PC-9 (cell line): ENCODE measurements at regions not wholly inside any gene's neighbourhood (a gene's known extent, or its start where the extent isn't known, plus 50 kb on each side); places are given as distances from the start of the nearest gene placed in this dataset.

ENCODE experiments used
- BruUV-seq: library from RNA; stranded (reverse); fragments of 400-500 nt; replicated peaks from 2 replicates; lab custom pipeline; 2021; lab: Mats Ljungman, UMichigan
- CTCF ChIA-PET: fragments of 300-600 bp; sonication (Branson Sonifier 250); formaldehyde crosslinking; loops from one replicate; lab custom pipeline; 2022; ENCODE audit warnings: antibody characterized with exemption; lab: Charles Lee
- POLR2A ChIA-PET: fragments of 300-600 bp; sonication (Branson Sonifier 250); formaldehyde crosslinking; loops from one replicate; lab custom pipeline; 2022; ENCODE audit warnings: antibody characterized with exemption; ENCODE audit not compliant: unreplicated experiment; lab: Charles Lee
- DNase-seq, 2 experiments: peaks; one replicate each; pipeline versions ENCODE4 v3.0.0 to v3.0.0-alpha.2; 2015 to 2022; ENCODE audit warnings: mixed read lengths in 1 of 2
- H2AFZ ChIP-seq: fragments of 200-600 bp; sonication (generic); 2 replicates; pipeline ENCODE4 v1.8.1; 2017; ENCODE audit warnings: antibody characterized with exemption
- H3F3A ChIP-seq: fragments of 200-600 bp; sonication (generic); 2 replicates; pipeline ENCODE4 v1.8.1; 2017; ENCODE audit warnings: antibody characterized with exemption, mild to moderate bottlenecking, low read depth; ENCODE audit not compliant: insufficient read depth
- H3K27ac ChIP-seq: fragments of 200-600 bp; sonication (generic); 2 replicates; pipeline ENCODE4 v1.6.1; 2016; ENCODE audit warnings: mixed run types
- H3K27me3 ChIP-seq: fragments of 200-600 bp; sonication (generic); 2 replicates; pipeline ENCODE4 v1.6.1; 2016; ENCODE audit warnings: low read depth, mixed run types; ENCODE audit not compliant: insufficient read depth
- H3K36me3 ChIP-seq: fragments of 200-600 bp; sonication (generic); 2 replicates; pipeline ENCODE4 v1.6.1; 2016; ENCODE audit warnings: low read depth, mixed run types
- H3K4me1 ChIP-seq: fragments of 200-600 bp; sonication (generic); replicated peaks from 2 replicates; pipeline ENCODE4 v1.6.1; 2016; ENCODE audit warnings: mixed run types; ENCODE audit not compliant: insufficient read depth
- H3K4me2 ChIP-seq: fragments of 200-600 bp; sonication (generic); 2 replicates; pipeline ENCODE4 v1.6.1; 2017; ENCODE audit warnings: mixed run types
- H3K4me3 ChIP-seq: fragments of 200-600 bp; sonication (generic); 2 replicates; pipeline ENCODE4 v1.6.1; 2016; ENCODE audit warnings: mixed run types
- H3K79me2 ChIP-seq: fragments of 200-600 bp; sonication (generic); 2 replicates; pipeline ENCODE4 v1.6.1; 2017; ENCODE audit warnings: low read depth, mixed run types
- H3K9me2 ChIP-seq: fragments of 200-600 bp; sonication (generic); 2 replicates; pipeline ENCODE4 v1.8.1; 2017; ENCODE audit warnings: mild to moderate bottlenecking; ENCODE audit not compliant: insufficient read depth
- H3K9me3 ChIP-seq: fragments of 200-600 bp; sonication (generic); 2 replicates; pipeline ENCODE4 v1.8.1; 2016; ENCODE audit warnings: low read depth; ENCODE audit not compliant: insufficient read depth
- H4K20me1 ChIP-seq: fragments of 200-600 bp; sonication (generic); 2 replicates; pipeline ENCODE4 v1.8.1; 2017; ENCODE audit not compliant: insufficient read depth
- EZH2 ChIP-seq: fragments of 200-600 bp; sonication (generic); IDR thresholded peaks from 2 replicates; pipeline ENCODE4 v1.8.0; 2017; ENCODE audit warnings: antibody characterized with exemption, low read depth
- intact Hi-C: fragments of 100-400 bp; cut with micrococcal nuclease; formaldehyde crosslinking; loops from one replicate; pipeline ENCODE4 v1.10.0; 2022; ENCODE audit not compliant: unreplicated experiment
- TF ChIP-seq, protein P1 (sequence below): fragments of 200-600 bp; sonication (generic); conservative IDR thresholded peaks from 2 replicates; pipeline ENCODE4 v1.6.1; 2017; ENCODE audit warnings: mixed run types, antibody characterized with exemption, mild to moderate bottlenecking, moderate library complexity

DNA sequence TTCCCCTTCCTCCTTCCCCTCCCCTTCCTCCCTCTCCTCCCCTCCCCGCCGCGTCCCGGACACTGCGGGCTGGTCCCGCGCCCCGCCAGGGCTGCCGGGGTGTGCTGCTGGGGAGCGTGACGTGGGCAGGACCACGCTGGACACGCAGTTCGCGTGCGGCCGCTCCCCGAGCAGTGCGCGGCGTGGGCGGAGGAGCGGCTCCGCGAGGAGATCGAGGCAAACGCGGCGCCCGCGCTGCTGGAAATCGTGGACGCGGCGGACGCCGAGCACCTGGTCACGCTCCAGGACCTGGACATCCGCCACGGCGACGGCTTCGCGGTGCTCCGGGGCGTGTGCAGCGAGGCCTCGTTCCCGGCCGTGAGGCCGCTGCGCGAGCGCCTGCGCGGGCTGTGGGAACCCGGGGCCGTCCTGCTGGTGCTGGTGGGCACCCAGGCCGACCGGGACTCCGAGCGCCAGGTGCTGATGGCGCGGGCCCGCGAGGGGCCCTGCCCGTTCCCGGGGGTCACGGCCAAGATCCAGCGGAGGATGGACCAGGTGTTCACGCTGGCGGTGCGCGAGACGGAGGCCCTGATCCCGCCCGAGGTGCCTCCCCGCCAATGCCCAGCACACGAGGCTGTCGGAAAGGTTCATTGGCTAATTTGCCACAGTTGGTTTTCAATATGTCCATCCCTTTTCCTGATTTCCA, 84.3 kb downstream of the TNFAIP2 start:
- peaks cover 18% of the 10 kb centered on the region for H3K9me3 ChIP-seq
- H3K27me3 ChIP-seq, result no peaks in the 10 kb centered on the region
- intact Hi-C loops, result loop anchor here (1.0 to 5.0 kb wide), 8 partner anchors 43 to 1865 kb away; no protein-coding TSS in a partner anchor
- H3F3A ChIP-seq, result peaks cover 49% of the 10 kb centered on the region; the same call in 1 of the 2 replicates
- H3K4me1 ChIP-seq, result peaks cover 43% of the 10 kb centered on the region
- peak overlapping the region; percentile 79 for H2AFZ ChIP-seq
- H3K4me2 ChIP-seq, result peak overlapping the region; percentile 82
- H3K9me2 ChIP-seq, result 0 out of 2 replicates have a peak, but pooled peaks cover 1% of the 10 kb centered on the region
- TF ChIP-seq, protein P1, sequence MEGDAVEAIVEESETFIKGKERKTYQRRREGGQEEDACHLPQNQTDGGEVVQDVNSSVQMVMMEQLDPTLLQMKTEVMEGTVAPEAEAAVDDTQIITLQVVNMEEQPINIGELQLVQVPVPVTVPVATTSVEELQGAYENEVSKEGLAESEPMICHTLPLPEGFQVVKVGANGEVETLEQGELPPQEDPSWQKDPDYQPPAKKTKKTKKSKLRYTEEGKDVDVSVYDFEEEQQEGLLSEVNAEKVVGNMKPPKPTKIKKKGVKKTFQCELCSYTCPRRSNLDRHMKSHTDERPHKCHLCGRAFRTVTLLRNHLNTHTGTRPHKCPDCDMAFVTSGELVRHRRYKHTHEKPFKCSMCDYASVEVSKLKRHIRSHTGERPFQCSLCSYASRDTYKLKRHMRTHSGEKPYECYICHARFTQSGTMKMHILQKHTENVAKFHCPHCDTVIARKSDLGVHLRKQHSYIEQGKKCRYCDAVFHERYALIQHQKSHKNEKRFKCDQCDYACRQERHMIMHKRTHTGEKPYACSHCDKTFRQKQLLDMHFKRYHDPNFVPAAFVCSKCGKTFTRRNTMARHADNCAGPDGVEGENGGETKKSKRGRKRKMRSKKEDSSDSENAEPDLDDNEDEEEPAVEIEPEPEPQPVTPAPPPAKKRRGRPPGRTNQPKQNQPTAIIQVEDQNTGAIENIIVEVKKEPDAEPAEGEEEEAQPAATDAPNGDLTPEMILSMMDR, result no peak
- no peak for TF ChIP-seq EZH2
- peaks cover 36% of the 10 kb centered on the region for H3K36me3 ChIP-seq
- peak overlapping the region; percentile 58 for H3K4me3 ChIP-seq
- H3K27ac ChIP-seq, result peak overlapping the region; percentile 83
- DNase-seq, result peak; percentile 72 to 74
- BruUV-seq, result no TSS peak
- ChIA-PET POLR2A (interaction anchor here (0.7 kb wide), 2 partner anchors 26 to 33 kb away, joined by 5 to 7 read pairs; no protein-coding TSS in a partner anchor), CTCF (interaction anchor here (0.6 to 2.2 kb wide), 2 partner anchors 74 to 103 kb away, joined by 6 to 7 read pairs; no protein-coding TSS in a partner anchor)
- peaks cover 79% of the 10 kb centered on the region for H3K79me2 ChIP-seq
- H4K20me1 ChIP-seq, result no peaks in the 10 kb centered on the region

DNA sequence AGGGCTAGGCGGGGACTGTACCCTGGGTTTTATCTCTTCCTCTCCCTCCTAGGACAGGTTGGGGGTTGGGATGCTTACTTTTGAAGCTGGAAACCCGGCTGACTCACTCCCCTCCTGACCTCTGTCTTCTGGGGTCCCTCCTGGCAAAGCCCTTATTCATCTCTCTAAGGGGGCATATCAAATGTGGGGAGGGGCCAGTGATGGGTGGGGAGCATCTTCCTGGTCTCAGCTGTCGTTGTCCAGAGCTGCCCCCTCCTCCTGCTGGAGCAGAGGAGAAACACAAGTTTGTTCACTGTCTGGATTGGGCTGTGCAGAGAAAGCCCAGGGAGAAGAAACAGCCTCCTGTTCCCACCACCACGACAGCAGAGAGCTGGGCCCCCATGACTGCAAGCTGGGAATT, 85.8 kb downstream of the TNFAIP2 start:
- peaks cover 50% of the 10 kb centered on the region; the same call in 1 of the 2 replicates for H3F3A ChIP-seq
- TF ChIP-seq EZH2, result no peak
- TF ChIP-seq, protein P1, result peak; percentile 61; the same call in 1 of the 2 replicates
- ChIA-PET POLR2A (interaction anchor here (0.7 to 1.1 kb wide), 7 partner anchors 11 to 125 kb away, joined by 3 to 8 read pairs (median 6); partner anchors contain the start of gene EIF5), CTCF (interaction anchor here (0.5 to 2.2 kb wide), 2 partner anchors 104 to 1500 kb away, joined by 3 to 7 read pairs; no protein-coding TSS in a partner anchor)
- no peak for DNase-seq
- H3K79me2 ChIP-seq, result peaks cover 86% of the 10 kb centered on the region
- H3K36me3 ChIP-seq, result peaks cover 49% of the 10 kb centered on the region
- peaks cover 14% of the 10 kb centered on the region for H3K9me3 ChIP-seq
- peaks cover 43% of the 10 kb centered on the region for H3K4me1 ChIP-seq
- peak overlapping the region; percentile 83 for H3K27ac ChIP-seq
- BruUV-seq, result no TSS peak
- H3K4me2 ChIP-seq, result peak overlapping the region; percentile 82
- H4K20me1 ChIP-seq, result no peaks in the 10 kb centered on the region
- H3K4me3 ChIP-seq, result peak overlapping the region; percentile 58
- H2AFZ ChIP-seq, result no peak overlapping the region
- H3K27me3 ChIP-seq, result no peaks in the 10 kb centered on the region
- intact Hi-C loops, result loop anchor here (2.0 to 5.0 kb wide), 3 partner anchors 42 to 1867 kb away; no protein-coding TSS in a partner anchor
- 0 out of 2 replicates have a peak, but pooled peaks cover 6% of the 10 kb centered on the region for H3K9me2 ChIP-seq

DNA sequence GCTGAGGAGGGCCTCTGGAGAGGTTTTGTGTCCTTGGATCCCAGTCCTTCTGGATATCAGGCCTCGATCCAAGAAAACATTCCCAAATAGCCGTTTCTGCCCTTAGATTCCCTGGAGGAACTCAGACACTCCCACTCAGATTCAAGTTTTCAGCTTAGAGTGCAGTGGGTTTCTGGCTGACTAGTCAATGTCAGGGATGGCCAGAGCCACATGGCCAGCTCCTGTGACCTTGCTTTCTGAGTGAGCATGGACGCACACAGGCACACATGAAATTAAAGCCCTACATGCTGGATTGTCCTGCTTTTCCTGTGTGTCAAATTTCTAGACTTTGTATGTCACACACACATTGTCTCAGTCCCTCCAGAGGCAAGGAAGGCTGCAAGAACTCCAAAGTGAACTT, 86.2 kb downstream of the TNFAIP2 start:
- no TSS peak for BruUV-seq

More for the DNA sequence above, 86.2 kb downstream of the TNFAIP2 start:
- H3K4me2 ChIP-seq, result peak overlapping the region; percentile 82
- H4K20me1 ChIP-seq, result no peaks in the 10 kb centered on the region
- intact Hi-C loops, result loop anchor here (2.0 to 5.0 kb wide), 3 partner anchors 41 to 1867 kb away; no protein-coding TSS in a partner anchor
- H3K27ac ChIP-seq, result peak overlapping the region; percentile 83; the same call in 1 of the 2 replicates
- no peak for DNase-seq
- no peak for TF ChIP-seq EZH2
- TF ChIP-seq, protein P1, result no peak
- H3K27me3 ChIP-seq, result no peaks in the 10 kb centered on the region
- no peak overlapping the region for H2AFZ ChIP-seq
- CTCF ChIA-PET, result interaction anchor here (0.5 to 2.2 kb wide), 2 partner anchors 105 to 1500 kb away, joined by 3 to 7 read pairs; no protein-coding TSS in a partner anchor
- H3K4me3 ChIP-seq, result peak overlapping the region; percentile 58
- peaks cover 54% of the 10 kb centered on the region; the same call in 1 of the 2 replicates for H3F3A ChIP-seq
- H3K4me1 ChIP-seq, result peaks cover 43% of the 10 kb centered on the region
- 0 out of 2 replicates have a peak, but pooled peaks cover 6% of the 10 kb centered on the region for H3K9me2 ChIP-seq
- POLR2A ChIA-PET, result interaction anchor here (0.8 kb wide), 1 partner anchor 21 kb away, joined by 3 read pairs; no protein-coding TSS in a partner anchor
- peaks cover 52% of the 10 kb centered on the region for H3K36me3 ChIP-seq
- H3K79me2 ChIP-seq, result peaks cover 82% of the 10 kb centered on the region
- peaks cover 9% of the 10 kb centered on the region for H3K9me3 ChIP-seq
